GM23248 (cell line): ENCODE measurements at regions not wholly inside any gene's neighbourhood (a gene's known extent, or its start where the extent isn't known, plus 50 kb on each side); places are given as distances from the start of the nearest gene placed in this dataset.

Source experiments
- DNase-seq: peaks from one replicate; pipeline ENCODE4 v3.0.0-alpha.2; 2015
- H2AFZ ChIP-seq: fragments of 200-600 bp; sonication (generic); 2 replicates; pipeline ENCODE4 v1.6.1; 2016; ENCODE audit warnings: antibody characterized with exemption
- H3F3A ChIP-seq: fragments of 200-600 bp; sonication (generic); 2 replicates; pipeline ENCODE4 v1.6.1; 2016; ENCODE audit warnings: mild to moderate bottlenecking, antibody characterized with exemption, mixed run types; ENCODE audit not compliant: insufficient read depth
- H3K27ac ChIP-seq: fragments of 200-600 bp; sonication (generic); 2 replicates; pipeline ENCODE4 v1.5.1; 2016; ENCODE audit warnings: mild to moderate bottlenecking
- H3K27me3 ChIP-seq: fragments of 200-600 bp; sonication (generic); replicated peaks from 2 replicates; pipeline ENCODE4 v1.6.1; 2016; ENCODE audit warnings: mild to moderate bottlenecking; ENCODE audit not compliant: insufficient read depth
- H3K36me3 ChIP-seq: fragments of 200-600 bp; sonication (generic); 2 replicates; pipeline ENCODE4 v1.6.1; 2016; ENCODE audit warnings: low read depth, mild to moderate bottlenecking
- H3K4me1 ChIP-seq: fragments of 200-600 bp; sonication (generic); 2 replicates; pipeline ENCODE4 v1.6.1; 2016; ENCODE audit warnings: mild to moderate bottlenecking; ENCODE audit not compliant: insufficient read depth
- H3K4me2 ChIP-seq: fragments of 200-600 bp; sonication (generic); one replicate; pipeline ENCODE4 v1.6.1; 2016; ENCODE audit warnings: mild to moderate bottlenecking; ENCODE audit not compliant: unreplicated experiment
- H3K4me3 ChIP-seq: fragments of 200-600 bp; sonication (generic); 2 replicates; pipeline ENCODE4 v1.5.1; 2016; ENCODE audit warnings: mild to moderate bottlenecking
- H3K79me2 ChIP-seq: fragments of 200-600 bp; sonication (generic); 2 replicates; pipeline ENCODE4 v1.6.1; 2016; ENCODE audit warnings: mild to moderate bottlenecking; ENCODE audit not compliant: insufficient read depth
- H3K9ac ChIP-seq: fragments of 200-600 bp; sonication (generic); 2 replicates; pipeline ENCODE4 v1.6.1; 2016; ENCODE audit warnings: mild to moderate bottlenecking
- H3K9me2 ChIP-seq: fragments of 200-600 bp; sonication (generic); 2 replicates; pipeline ENCODE4 v1.6.1; 2016; ENCODE audit warnings: mixed run types, mild to moderate bottlenecking, moderate library complexity; ENCODE audit not compliant: insufficient read depth
- H3K9me3 ChIP-seq: fragments of 200-600 bp; sonication (generic); one replicate; pipeline ENCODE4 v1.6.1; 2017; ENCODE audit warnings: low read depth
- H4K20me1 ChIP-seq: fragments of 200-600 bp; sonication (generic); 2 replicates; pipeline ENCODE4 v1.6.0; 2016; ENCODE audit not compliant: insufficient read depth
- EZH2 ChIP-seq: fragments of 200-600 bp; sonication (generic); IDR thresholded peaks from 2 replicates; pipeline ENCODE4 v1.6.1; 2018; ENCODE audit warnings: antibody characterized with exemption, mild to moderate bottlenecking; ENCODE audit not compliant: insufficient read depth, poor library complexity, severe bottlenecking
- EZH2phosphoT487 ChIP-seq: fragments of 200-600 bp; sonication (generic); IDR thresholded peaks from 2 replicates; pipeline ENCODE4 v1.6.1; 2018; ENCODE audit warnings: antibody characterized with exemption, moderate library complexity, mild to moderate bottlenecking, low read depth; ENCODE audit not compliant: insufficient read depth
- WGBS, 2 experiments: methylation state at CpG; one replicate each; pipeline ENCODE4 v1.1.6; 2015 to 2017; ENCODE audit warnings: low lambda C conversion rate in 2 of 2, low coverage in 1 of 2; ENCODE audit errors: missing lambda C conversion rate in 2 of 2; 5-methylcytosine and 5-hydroxymethylcytosine counted together
- in situ Hi-C: fragments of 300-500 bp; cut with MboI; formaldehyde crosslinking; loops from 2 replicates; pipeline ENCODE4 v1.15.0; 2020

- H3K27me3 ChIP-seq = no peaks in the 10 kb centered on the region
- 53 to 55% methylated on average over 2 of the region's 2 CpGs for WGBS, 2 experiments
- no peak overlapping the region for H3K4me3 ChIP-seq
- H3K27ac ChIP-seq = no peak overlapping the region
- no peak for DNase-seq
- H3K4me2 ChIP-seq = no peak overlapping the region
- H2AFZ ChIP-seq = no peak overlapping the region
- H3F3A ChIP-seq = no peaks in the 10 kb centered on the region
- no peaks in the 10 kb centered on the region for H4K20me1 ChIP-seq
- no peak overlapping the region for H3K9ac ChIP-seq
- no peaks in the 10 kb centered on the region for H3K9me2 ChIP-seq
- no peaks in the 10 kb centered on the region for H3K36me3 ChIP-seq
- H3K79me2 ChIP-seq = no peaks in the 10 kb centered on the region
- in situ Hi-C loops = no loop called here
- no peak for TF ChIP-seq EZH2
- no peak for TF ChIP-seq EZH2phosphoT487
- peaks cover 4% of the 10 kb centered on the region; the same call in 1 of the 2 replicates for H3K4me1 ChIP-seq
- no peaks in the 10 kb centered on the region for H3K9me3 ChIP-seq
Measured at GRCh38 chr2:67752199-67752598, 310.6 kb downstream of the C1D start.

GRCh38 chr2:67752969-67753368 lies 309.8 kb downstream of the C1D start:
- TF ChIP-seq EZH2phosphoT487 (no peak), EZH2 (no peak)
- Histone ChIP-seq H3K4me1 (peaks cover 4% of the 10 kb centered on the region; the same call in 1 of the 2 replicates), H3K36me3 (no peaks in the 10 kb centered on the region), H3K27me3 (no peaks in the 10 kb centered on the region), H3K4me2 (no peak overlapping the region), H3K4me3 (no peak overlapping the region), H3K79me2 (no peaks in the 10 kb centered on the region), H3K9me2 (no peaks in the 10 kb centered on the region), H3K9me3 (no peaks in the 10 kb centered on the region), H3K9ac (no peak overlapping the region), H4K20me1 (no peaks in the 10 kb centered on the region), H3K27ac (no peak overlapping the region), H2AFZ (no peak overlapping the region), H3F3A (no peaks in the 10 kb centered on the region)
- peak; percentile 41 for DNase-seq
- in situ Hi-C loops = no loop called here

- H3K4me3 ChIP-seq = no peak overlapping the region
- WGBS, 2 experiments = 65 to 69% methylated on average over 11 of the region's 11 CpGs
- DNase-seq = no peak
Measured at GRCh38 chr2:67755156-67755882, 307.5 kb downstream of the C1D start.

GRCh38 chr2:67760995-67761394 lies 301.8 kb downstream of the C1D start:
- WGBS, 2 experiments = 69 to 70% methylated on average over 3 of the region's 3 CpGs
- no peak overlapping the region for H3K4me3 ChIP-seq
- no peak overlapping the region for H2AFZ ChIP-seq
- H3K27me3 ChIP-seq = no peaks in the 10 kb centered on the region
- no peaks in the 10 kb centered on the region for H3K9me3 ChIP-seq
- H3K9me2 ChIP-seq = 0 out of 2 replicates have a peak, but pooled peaks cover 6% of the 10 kb centered on the region
- TF ChIP-seq EZH2 (no peak), EZH2phosphoT487 (no peak)
- H3K9ac ChIP-seq = no peak overlapping the region
- no peaks in the 10 kb centered on the region for H3K36me3 ChIP-seq
- H3K4me2 ChIP-seq = no peak overlapping the region
- H3K4me1 ChIP-seq = no peaks in the 10 kb centered on the region
- no peak for DNase-seq
- no peaks in the 10 kb centered on the region for H4K20me1 ChIP-seq
- in situ Hi-C loops = no loop called here
- no peaks in the 10 kb centered on the region for H3K79me2 ChIP-seq
- H3K27ac ChIP-seq = no peak overlapping the region
- no peaks in the 10 kb centered on the region for H3F3A ChIP-seq

More at GRCh38 chr2:67755156-67755882, 307.5 kb downstream of the C1D start:
- no peak for TF ChIP-seq EZH2phosphoT487
- TF ChIP-seq EZH2 = no peak
- Histone ChIP-seq H4K20me1 (no peaks in the 10 kb centered on the region), H3K36me3 (no peaks in the 10 kb centered on the region), H3K4me1 (peaks cover 4% of the 10 kb centered on the region; the same call in 1 of the 2 replicates), H3K79me2 (no peaks in the 10 kb centered on the region), H3K27me3 (no peaks in the 10 kb centered on the region), H3K27ac (no peak overlapping the region), H2AFZ (no peak overlapping the region), H3K9me2 (no peaks in the 10 kb centered on the region), H3K9me3 (no peaks in the 10 kb centered on the region), H3K4me2 (no peak overlapping the region), H3K9ac (no peak overlapping the region), H3F3A (no peaks in the 10 kb centered on the region)
- in situ Hi-C loops = no loop called here
